NCI-H146 treated with DMSO at 0.1 percent for 48 hours (cell line): ENCODE measurements at regions not wholly inside any gene's neighbourhood (a gene's known extent, or its start where the extent isn't known, plus 50 kb on each side); places are given as distances from the start of the nearest gene placed in this dataset.

Experiments used
- DNase-seq: peaks from one replicate; lab custom pipeline; 2025; ENCODE audit not compliant: unreplicated experiment; lab: John Stamatoyannopoulos, UW

DNA sequence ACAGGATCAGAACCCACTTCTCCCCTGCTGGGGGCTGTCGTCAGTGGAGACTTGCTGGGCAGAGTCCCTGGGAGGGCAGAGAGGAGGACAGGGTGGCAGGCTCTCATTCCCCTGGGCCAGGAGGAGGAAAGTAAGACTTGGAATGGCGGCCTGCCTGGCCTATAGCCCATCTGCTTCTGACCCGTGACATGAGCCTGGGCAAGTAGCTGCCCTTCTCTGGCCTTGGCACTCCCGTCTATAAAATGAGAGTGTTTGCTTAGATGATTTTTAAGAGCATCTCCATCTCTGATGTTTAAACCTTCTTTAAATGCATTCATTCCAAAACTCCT lies 173.0 kb downstream of the DDX1 start:
- DNase-seq: no peak

GRCh38 chr2:15765211-15765610 lies 173.5 kb downstream of the DDX1 start:
- no peak for DNase-seq

DNA sequence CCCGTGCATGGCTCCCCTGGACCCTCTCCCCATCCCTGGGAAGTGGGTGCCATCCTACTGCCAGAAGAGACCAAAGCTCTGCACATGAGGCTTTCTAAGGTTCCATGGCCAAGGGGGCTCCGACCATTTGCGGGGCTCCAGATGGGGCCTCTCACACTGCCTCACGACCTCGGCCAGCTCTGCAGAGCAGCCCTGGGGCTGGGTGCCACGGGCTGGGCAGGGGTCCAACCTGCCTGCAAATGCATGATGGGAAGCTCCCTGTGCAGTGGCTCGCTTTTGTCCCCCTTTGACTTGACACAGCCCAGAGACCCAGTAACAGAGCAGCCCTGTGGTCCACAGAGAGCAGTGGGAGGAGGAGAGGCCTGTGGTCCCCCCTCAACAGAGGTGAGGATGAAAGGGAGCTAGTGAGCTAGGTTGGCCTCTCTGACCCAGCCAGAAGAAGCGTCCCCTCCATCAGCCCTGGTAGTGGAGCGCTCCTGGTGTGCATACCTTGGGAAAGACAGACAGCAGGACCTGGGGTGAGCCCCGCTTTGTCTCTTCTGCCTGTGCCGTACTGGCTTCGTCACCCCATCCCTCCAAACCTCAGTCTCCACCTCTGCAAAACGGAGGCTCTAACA lies 174.1 kb downstream of the DDX1 start:
- DNase-seq: no peak

DNA sequence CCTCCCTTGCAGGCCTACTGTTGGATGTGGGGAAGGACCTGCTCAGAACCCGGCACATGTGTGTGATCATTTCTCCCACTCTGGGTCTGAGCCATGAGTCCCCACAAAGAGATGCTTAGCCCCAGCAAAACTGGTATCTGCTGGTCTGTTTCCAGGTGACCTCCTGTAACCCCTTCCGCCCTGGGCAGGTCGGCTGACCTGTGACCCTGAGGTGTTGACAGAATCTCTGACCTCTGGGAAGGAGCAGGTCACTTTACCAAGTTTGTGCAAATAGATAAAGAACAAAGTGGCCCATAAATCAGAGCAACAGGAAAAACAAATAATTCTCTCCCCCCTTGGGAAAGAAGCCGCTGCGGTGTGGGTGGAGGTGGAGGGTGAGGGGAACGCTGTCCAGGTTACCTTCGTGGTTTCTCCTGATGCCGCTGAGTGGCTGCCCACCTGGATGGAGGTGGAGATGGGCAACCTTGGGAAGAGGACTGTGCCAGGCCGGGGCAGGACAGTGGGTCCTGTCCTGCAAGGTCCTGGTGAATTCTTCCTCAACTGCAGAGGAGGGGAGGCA lies 174.0 kb upstream of the MYCN start:
- DNase-seq: no peak

- DNase-seq: no peak
Observed at GRCh38 chr2:15766911-15767597, 173.3 kb upstream of the MYCN start.

DNA sequence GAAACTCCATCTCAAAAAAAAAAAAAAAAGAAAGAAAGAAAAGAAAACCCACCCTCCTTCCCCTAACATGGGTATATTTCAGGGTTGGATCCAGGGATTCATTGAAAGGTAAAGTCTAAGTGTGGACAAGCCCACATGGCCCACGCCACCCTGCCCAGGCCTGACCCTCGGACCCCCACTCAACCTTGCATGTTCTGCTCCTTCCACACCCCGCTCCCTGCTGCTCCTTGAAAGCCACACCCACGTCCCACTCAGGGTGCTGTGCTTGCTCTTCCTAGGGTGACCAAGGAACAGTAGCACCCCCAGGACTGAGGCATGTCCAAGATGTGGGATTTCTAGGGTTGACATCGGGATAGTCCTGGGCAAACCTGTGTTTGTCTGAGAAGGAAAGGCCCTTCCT lies 172.7 kb upstream of the MYCN start:
- DNase-seq: no peak

DNA sequence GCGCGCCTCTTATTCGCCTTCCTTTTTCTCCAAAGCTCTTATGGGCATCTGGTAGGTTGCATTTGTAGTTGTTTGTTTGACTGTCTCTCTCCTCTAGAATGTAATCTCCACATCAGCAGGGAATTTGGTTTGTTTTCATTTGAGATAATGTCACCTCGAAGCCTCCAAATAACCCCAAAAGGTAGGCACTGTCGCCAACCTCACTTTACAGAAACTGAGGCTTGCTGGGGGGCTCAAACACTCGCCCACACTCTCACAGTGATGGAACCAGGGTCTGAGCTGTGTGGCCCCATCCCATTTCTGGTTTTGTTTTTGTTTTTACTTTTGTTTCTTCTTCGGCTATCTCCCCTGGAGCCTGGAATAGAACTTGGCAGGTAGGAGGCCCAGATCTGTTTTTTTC lies 172.2 kb upstream of the MYCN start:
- DNase-seq: no peak

DNA sequence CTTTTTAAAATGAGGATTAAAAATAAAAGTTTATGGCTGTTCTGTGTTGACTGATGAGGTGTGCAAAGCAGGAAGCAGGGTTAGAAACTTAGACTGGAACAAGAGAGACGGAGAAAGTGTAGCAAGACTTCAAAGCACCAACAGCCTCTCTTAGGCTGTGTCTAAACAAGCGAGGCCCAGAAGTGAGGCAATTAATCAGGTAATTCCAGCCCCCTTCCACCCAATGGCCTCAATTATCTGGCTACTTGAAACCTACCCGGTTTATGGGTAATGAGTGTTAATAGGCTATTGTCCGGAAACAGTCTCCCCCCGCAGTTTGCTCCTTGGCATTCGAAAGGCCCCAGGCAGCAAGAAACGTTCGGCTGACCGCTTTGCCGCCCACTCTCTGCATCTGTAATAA lies 171.7 kb upstream of the MYCN start:
- no peak for DNase-seq

DNA sequence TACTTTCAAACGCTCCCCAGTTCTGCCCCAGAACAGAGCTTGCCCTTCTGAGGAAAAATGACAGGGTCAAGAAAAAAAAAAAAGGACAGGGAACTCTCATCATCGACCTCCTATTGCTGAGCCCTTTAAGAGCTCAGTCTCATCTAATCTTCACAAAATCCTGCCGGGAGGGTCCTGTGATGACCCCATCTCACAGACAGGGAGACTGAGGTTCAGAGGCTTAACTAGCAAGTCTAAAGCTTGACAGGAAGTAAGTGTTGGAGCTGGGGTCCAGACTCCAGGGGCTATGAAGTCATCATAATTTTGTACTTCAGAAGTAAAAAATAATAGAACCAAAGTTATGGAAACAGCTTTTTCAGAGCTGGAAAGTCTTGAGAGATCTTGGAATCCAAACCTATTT lies 171.1 kb upstream of the MYCN start:
- no peak for DNase-seq

DNA sequence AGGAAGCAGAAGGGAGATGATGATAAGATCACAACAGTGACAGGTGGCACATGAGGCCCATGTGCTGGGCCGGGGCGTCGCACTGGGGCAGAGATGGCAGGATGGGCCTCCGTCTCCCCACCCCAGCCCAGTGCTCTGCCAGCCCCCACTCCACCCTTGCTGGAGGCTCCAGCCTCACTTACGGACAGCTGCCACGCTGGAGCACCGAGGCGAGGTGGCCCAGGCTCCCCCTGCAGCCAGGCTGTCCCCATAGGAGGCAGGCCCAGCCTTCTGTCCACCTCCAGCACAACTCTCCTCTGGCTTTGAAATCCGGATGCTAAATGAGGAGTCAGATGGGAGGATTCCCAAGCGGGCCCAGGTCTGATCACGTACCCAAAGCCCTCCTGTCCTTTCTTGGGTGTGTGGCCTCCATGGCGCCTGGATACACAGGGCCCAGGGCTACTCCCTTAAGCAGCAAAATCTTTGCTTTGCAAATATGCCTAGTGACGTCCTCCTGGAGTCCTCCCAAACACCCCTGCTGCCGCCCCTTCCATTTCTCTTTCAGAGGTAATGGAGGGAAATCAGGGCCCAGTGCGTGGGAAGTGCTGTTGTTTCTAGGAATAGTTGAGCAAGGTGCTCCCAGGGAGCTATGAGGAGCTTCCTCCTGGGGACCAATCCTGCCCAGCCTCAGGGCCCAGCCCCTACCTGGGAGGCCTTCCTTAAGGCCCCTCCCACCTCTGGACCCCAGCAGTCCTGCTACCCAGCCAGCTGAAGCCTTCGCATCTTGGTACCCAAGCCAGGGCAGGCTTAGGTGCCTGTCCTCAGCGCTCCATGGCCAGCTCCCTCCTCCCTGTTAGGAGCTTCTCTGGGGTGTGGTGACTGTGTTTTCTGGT lies 170.4 kb upstream of the MYCN start:
- DNase-seq: no peak

- DNase-seq: no peak
Observed at GRCh38 chr2:15770606-15771005, 169.7 kb upstream of the MYCN start.

DNA sequence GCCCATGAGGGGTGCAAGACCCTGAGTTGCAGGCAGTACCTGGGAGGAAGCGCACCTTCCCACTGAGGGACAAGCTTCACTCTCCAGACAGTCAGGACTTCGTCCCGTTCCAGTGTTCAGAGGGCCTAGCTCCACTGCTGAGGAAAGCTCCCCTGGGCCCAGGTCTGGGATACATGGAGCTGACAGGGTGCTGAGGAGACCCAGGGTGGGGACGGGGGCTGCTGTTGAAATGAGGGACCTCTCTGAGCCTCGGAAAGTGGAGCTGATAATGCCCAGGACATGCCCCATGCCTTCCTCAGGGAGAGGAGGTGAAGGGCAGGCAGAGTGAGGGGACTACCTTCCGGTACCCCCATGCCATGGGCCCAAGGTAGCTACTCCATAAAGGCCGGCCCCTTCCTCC lies 169.2 kb upstream of the MYCN start:
- DNase-seq: no peak

DNA sequence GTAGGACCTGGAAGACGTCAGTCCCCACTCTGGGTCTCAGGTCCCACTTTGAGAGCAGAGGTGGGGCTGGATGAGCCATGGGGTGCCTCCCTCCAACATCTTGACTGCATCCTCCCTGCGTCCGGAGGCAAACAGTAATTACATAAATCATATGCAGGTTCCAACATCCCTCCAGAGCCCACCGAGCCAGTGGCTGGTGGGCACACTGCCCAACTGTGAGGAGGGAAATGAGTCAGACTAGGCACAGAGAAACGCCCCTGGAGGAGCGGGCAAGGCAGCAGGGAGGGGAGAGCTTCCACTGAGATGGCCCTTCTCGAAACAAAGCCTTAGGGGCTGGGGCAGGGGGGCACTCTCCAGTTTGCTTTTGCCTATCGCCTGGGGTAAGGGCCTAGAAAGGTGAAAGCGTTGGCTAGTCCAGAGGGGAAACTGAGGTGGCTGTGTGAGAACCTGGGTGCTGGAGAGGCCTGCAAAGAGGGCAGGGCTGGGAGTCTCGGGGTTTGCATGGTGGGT lies 168.2 kb upstream of the MYCN start:
- DNase-seq: no peak

GRCh38 chr2:15772681-15773080 lies 167.7 kb upstream of the MYCN start:
- no peak for DNase-seq

GRCh38 chr2:15773204-15773603 lies 167.1 kb upstream of the MYCN start:
- DNase-seq: no peak

DNA sequence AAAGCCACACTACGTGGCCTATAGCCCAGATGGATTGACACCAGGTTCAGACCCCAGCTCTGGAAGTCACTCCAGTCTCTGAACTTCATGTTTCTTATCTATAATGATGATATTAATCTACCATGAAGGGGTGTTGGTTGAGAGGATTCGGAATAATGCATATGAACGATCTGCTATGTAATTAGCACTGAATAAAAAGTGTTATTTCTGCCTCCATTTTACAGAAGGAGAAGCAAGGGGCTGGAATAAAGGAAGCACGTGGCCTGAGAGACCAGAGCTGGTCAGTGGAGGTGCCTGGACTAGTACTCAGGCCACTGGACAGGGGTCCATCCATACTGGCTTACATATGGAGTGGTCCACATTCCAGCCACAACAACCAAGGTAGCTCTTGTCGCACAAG lies 166.5 kb upstream of the MYCN start:
- DNase-seq: no peak

DNA sequence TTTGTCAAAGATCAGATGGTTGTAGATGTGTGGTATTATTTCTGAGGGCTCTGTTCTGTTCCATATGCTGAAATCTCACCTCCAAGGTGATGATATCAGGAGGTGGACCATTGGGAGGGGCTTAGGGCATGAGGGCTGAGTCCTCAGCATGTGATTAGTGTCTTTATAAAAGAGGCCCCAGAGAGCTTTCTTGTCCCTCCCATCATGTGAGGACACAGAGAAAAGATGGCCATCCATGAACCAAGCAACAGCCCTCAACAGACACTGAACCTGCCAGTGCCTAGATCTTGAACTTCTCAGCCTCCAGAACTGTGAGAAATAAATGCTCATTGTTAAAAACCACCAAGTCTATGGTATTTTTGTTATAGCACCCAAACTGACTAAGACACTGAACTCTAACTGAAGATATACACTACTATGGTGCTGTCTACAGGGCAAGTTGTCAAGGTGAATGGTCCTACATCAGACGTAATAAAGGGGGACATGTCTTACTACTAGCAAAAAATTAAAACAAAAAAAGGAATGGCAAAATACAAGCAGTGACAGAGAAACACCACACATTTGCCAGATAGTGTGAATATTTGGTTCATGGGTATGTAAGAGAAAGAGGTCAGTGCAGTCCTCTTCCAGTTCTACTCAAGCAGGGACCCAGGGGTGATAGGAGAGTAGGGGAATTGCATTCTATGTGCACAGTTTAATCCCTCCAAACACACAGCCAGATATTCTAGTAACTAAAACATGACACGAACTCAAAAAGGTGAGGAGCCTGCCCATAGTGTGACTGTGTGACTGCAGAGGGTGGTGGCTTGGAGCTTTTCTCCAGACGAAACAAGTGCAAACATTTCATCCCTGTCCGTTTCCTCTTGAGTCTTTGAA lies 164.4 kb upstream of the MYCN start:
- DNase-seq: no peak

DNA sequence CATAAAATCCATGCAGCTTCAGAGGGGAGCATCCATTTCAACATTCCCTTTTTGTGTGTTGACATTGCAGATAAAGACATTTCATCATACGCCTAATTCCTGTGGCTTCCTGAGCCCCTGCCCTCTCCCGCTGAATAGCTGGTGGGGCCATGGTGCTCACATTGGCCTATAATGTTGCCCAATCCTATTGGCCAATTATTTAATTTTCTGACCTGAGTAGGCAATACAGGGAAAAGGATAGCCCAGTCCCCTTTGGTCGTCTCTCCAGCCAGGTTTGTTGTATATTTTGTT lies 163.8 kb upstream of the MYCN start:
- no peak for DNase-seq

DNA sequence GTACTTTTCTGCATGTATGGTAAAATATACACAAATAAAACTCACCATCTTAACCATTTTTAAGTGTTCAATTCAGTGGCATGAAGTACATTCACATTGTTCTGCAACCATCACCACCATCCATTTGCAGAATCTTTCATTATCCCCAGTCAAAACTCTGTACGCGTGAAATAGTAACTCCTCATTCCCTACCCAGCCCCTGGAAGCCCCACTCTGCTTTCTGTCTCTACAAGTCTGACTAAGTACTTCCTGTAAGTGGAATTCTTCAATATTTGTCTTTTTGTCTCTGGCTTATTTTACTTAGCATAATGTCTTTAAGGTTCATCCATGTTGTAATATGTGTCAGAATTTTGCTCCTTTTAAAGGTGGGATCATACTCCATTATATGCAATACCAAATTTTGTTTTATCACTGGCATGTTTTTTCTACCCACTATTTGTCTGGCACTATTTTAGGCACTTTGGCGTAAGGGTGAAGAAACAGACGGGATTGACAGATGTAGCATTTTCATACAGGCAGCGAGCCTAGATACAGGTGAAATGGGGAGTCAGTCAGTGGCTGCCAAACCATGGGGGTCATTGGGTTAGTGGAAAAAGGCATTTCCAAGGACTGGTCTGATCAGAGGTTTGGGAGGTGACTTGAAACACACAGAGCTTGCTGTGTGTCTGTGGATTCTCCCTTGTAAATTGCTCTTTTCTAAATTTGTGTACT lies 163.2 kb upstream of the MYCN start:
- DNase-seq: no peak

GRCh38 chr2:15777795-15778371 lies 162.5 kb upstream of the MYCN start:
- no peak for DNase-seq
